ENCODE measurements at regions not wholly inside any gene's neighbourhood (a gene's known extent, or its start where the extent isn't known, plus 50 kb on each side); places are given as distances from the start of the nearest gene placed in this dataset.

GRCh38 chr16:86033971-86034370 is 135.0 kb downstream of the IRF8 start:
- no peak for DNase-seq (ENCODE audit: low read depth)
- no peak overlapping the region for H3K4me3 ChIP-seq (ENCODE audit: low read depth, low read length)
- TF ChIP-seq POLR2A (IDR thresholded peaks at IDR 0.05; ENCODE audit: extremely low read depth, insufficient read length) (no peak), MYC (IDR thresholded peaks at IDR 0.05; ENCODE audit: low read depth, low read length) (no peak), CTCF (IDR thresholded peaks at IDR 0.05; ENCODE audit: low read depth, low read length) (no peak), MAX (IDR thresholded peaks at IDR 0.05; ENCODE audit: low read depth, low read length) (no peak)

GRCh38 chr16:86034421-86034919 is 135.5 kb downstream of the IRF8 start:
- no peak for DNase-seq (ENCODE audit: low read depth)
- TF ChIP-seq POLR2A (IDR thresholded peaks at IDR 0.05; ENCODE audit: extremely low read depth, insufficient read length) (no peak), MAX (IDR thresholded peaks at IDR 0.05; ENCODE audit: low read depth, low read length) (no peak), MYC (IDR thresholded peaks at IDR 0.05; ENCODE audit: low read depth, low read length) (no peak), CTCF (IDR thresholded peaks at IDR 0.05; ENCODE audit: low read depth, low read length) (no peak)
- no peak overlapping the region for H3K4me3 ChIP-seq (ENCODE audit: low read depth, low read length)

- no peak for TF ChIP-seq POLR2A (IDR thresholded peaks at IDR 0.05; ENCODE audit: extremely low read depth, insufficient read length)
- no peak for TF ChIP-seq MAX (IDR thresholded peaks at IDR 0.05; ENCODE audit: low read depth, low read length)
- no peak for TF ChIP-seq CTCF (IDR thresholded peaks at IDR 0.05; ENCODE audit: low read depth, low read length)
- no peak for TF ChIP-seq MYC (IDR thresholded peaks at IDR 0.05; ENCODE audit: low read depth, low read length)
- no peak for DNase-seq (ENCODE audit: low read depth)
- H3K4me3 ChIP-seq (ENCODE audit: low read depth, low read length): no peak overlapping the region
These were observed 136.9 kb downstream of the IRF8 start for GRCh38 chr16:86035906-86036305.

- H3K4me3 ChIP-seq (ENCODE audit: low read depth, low read length): no peak overlapping the region
- TF ChIP-seq CTCF (IDR thresholded peaks at IDR 0.05; ENCODE audit: low read depth, low read length) (no peak), MYC (IDR thresholded peaks at IDR 0.05; ENCODE audit: low read depth, low read length) (no peak), POLR2A (IDR thresholded peaks at IDR 0.05; ENCODE audit: extremely low read depth, insufficient read length) (no peak), MAX (IDR thresholded peaks at IDR 0.05; ENCODE audit: low read depth, low read length) (no peak)
- no peak for DNase-seq (ENCODE audit: low read depth)
These were observed 139.3 kb downstream of the IRF8 start for GRCh38 chr16:86037999-86038925.

- H3K4me3 ChIP-seq (ENCODE audit: low read depth, low read length): no peak overlapping the region
- DNase-seq (ENCODE audit: low read depth): peak; percentile 43
- TF ChIP-seq POLR2A (IDR thresholded peaks at IDR 0.05; ENCODE audit: extremely low read depth, insufficient read length) (no peak), MYC (IDR thresholded peaks at IDR 0.05; ENCODE audit: low read depth, low read length) (no peak), CTCF (IDR thresholded peaks at IDR 0.05; ENCODE audit: low read depth, low read length) (no peak), MAX (IDR thresholded peaks at IDR 0.05; ENCODE audit: low read depth, low read length) (no peak)
These were observed 140.0 kb downstream of the IRF8 start for GRCh38 chr16:86038926-86039310.
